ENCODE measurements at regions not wholly inside any gene's neighbourhood (a gene's known extent, or its start where the extent isn't known, plus 50 kb on each side); places are given as distances from the start of the nearest gene placed in this dataset.
"Not testable (repeated sequence)": the region's sequence is repeated elsewhere in the genome, so short reads cannot be mapped to it uniquely, and the experiment has no call there.

DNA sequence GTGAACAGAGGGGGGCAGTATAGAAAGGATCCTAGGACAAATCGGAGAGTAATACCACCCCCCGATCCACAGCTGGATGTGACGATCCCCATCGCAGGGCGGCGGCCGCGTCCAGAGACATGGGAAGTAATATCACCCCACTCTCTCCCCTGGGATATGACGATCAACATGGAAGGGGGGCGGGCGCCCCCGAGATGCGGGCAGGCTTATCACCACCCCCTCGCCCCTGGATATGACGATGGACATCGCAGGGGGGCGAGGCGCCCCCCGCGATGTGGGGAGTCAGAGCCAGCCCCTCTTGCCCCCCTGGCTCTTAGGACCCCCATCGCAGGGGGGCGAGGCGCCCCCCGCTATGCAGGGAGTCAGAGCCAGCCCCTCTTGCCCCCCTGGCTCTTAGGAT lies 120.4 kb upstream of the OSBPL11 start:
- no peak overlapping the region for H3K27ac ChIP-seq
- TF ChIP-seq CTCF (conservative IDR thresholded peaks at IDR 0.05): no peak

GRCh38 chr3:125732151-125732550 lies 136.9 kb upstream of the OSBPL11 start:
- not testable (repeated sequence) for H3K27ac ChIP-seq

- H3K27ac ChIP-seq: not testable (repeated sequence)
These were observed 146.9 kb upstream of the OSBPL11 start for GRCh38 chr3:125741991-125742718.

DNA sequence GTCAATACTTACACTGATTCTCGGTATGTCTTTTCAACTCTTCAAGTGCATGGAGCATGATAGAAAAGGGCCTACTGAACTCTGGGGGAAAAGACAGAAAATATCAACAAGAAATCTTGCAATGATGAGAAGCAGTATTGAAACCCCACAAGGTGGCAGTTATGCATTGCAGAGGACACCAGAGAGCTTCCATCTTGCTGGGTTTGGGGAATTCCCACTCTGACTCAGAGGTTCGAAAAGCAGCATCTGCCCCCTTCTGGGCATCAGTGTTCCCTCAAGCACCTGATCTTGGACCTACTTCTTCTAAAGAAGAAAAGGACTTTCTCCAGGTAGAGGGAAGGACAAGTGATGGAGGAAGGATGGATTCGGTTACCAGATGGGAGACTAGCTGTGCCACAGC lies 147.5 kb upstream of the OSBPL11 start:
- not testable (repeated sequence) for H3K27ac ChIP-seq

GRCh38 chr3:125757050-125757449 lies 161.8 kb upstream of the OSBPL11 start:
- not testable (repeated sequence) for H3K27ac ChIP-seq

DNA sequence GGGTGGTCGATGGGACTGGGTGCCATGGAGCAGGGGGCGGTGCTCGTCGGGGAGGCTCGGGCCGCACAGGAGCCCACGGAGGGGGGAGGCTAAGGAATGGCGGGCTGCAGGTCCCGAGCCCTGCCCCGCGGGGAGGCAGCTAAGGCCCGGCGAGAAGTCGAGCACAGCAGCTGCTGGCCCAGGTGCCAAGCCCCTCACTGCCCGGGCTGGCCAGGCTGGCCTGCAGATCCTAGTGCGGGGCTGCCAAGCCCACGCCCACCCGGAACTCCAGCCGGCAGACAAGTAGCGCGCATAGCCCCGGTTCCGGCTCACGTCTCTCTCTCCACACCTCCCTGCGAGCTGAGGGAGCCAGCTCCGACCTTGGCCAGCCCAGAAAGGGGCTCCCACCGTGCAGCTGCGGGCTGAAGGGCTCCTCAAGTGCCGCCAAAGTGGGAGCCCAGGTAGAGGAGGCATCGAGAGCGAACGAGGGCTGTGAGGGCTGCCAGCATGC lies 163.4 kb upstream of the OSBPL11 start:
- not testable (repeated sequence) for H3K27ac ChIP-seq

- H3K27ac ChIP-seq: not testable (repeated sequence)
These were observed 167.3 kb upstream of the OSBPL11 start for GRCh38 chr3:125762601-125763000.

- peak; percentile 53 for TF ChIP-seq CTCF (conservative IDR thresholded peaks at IDR 0.05)
These were observed 171.1 kb upstream of the OSBPL11 start for GRCh38 chr3:125766285-125766826.

GRCh38 chr3:125766931-125767330 lies 171.6 kb upstream of the OSBPL11 start:
- H3K27ac ChIP-seq: not testable (repeated sequence)

More at GRCh38 chr3:125766285-125766826, 171.1 kb upstream of the OSBPL11 start:
- H3K27ac ChIP-seq: not testable (repeated sequence)

- TF ChIP-seq CTCF (conservative IDR thresholded peaks at IDR 0.05): no peak
- no peak overlapping the region for H3K27ac ChIP-seq
These were observed 172.3 kb upstream of the OSBPL11 start for GRCh38 chr3:125767641-125768040.

DNA sequence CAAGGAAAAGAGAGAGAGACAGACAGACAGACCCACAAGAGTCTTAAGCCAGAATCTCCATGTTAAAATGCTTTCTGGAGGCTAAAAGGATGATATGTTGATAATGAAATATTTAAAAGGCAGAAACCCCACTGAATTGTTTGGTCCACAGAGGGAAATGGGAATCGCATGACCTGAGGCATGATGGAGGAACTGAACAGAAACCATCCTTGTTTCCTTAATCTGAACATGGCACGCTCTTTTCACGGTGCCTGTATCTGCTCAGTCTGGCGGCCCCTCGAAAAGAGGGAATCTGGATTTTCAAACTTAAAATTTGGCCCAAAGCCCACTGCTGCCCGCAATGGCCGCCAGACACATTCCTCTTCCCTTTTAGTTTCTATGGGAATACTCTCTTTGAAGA lies 173.5 kb upstream of the OSBPL11 start:
- not testable (repeated sequence) for H3K27ac ChIP-seq

DNA sequence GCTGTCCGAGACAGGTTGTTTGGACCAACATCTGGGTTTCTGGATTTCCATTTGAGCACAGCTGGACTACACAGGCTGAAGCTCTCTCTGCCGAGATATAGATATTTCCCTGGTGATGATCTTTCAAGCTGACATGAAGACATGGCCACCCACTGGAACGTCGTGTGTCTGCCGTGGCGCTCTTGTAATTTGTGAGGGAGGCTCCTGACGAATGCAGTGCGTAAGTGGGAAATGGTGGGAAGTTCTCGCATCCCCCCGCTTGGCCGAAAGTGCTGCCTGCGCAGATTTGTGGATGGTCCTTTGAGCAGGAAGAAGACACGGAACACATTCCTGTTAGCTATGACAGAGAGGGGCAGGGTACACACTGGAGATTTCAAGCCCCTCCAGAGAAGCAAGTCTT lies 176.2 kb upstream of the OSBPL11 start:
- not testable (repeated sequence) for H3K27ac ChIP-seq

GRCh38 chr3:125774433-125775034 lies 179.2 kb upstream of the OSBPL11 start:
- not testable (repeated sequence) for H3K27ac ChIP-seq

- not testable (repeated sequence) for H3K27ac ChIP-seq
These were observed 179.8 kb upstream of the OSBPL11 start for GRCh38 chr3:125775106-125775505.

- not testable (repeated sequence) for H3K27ac ChIP-seq
These were observed 180.5 kb upstream of the OSBPL11 start for GRCh38 chr3:125775606-125776294.

DNA sequence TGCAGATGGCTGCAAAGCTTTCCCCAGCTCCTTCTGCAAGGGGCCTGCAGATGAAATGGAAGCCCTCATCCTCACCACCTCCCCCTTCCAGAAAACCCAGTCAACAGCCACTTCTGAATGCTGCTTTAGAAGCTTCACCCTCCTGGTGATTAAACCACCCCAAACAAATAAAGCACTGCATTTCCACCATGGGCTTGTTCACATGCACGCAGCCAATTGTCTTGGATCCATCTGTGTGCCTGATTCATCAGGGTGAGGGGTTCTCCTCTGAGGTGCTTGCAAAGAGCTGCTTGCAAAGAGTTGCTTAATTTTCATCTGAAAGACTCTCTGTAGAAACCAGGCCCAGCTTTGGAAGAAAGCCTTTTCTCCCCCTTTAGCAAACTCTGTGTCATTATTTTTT lies 184.0 kb upstream of the OSBPL11 start:
- H3K27ac ChIP-seq: not testable (repeated sequence)

GRCh38 chr3:125779918-125780317 lies 184.6 kb upstream of the OSBPL11 start:
- not testable (repeated sequence) for H3K27ac ChIP-seq

DNA sequence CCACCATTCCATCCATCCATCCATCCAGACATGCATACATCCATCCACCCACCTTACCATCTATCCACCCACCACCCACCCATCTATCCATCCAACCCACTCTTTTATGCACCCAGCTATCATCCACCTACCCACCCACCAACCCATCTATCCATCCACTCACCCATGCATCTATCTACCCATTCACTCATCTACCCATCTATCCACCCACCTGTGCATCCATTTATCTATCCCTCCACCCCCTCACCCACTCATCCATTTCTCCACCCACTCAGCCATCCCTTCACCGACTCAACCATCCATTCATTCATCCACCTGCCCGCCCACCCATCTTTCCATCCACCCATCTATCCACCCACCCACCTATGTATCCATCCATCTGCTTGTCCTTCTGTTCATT lies 186.4 kb upstream of the OSBPL11 start:
- H3K27ac ChIP-seq: not testable (repeated sequence)

Measured in VCaP (cell line).